Uterus (tissue), 3 donors: ENCODE measurements at regions not wholly inside any gene's neighbourhood (a gene's known extent, or its start where the extent isn't known, plus 50 kb on each side); places are given as distances from the start of the nearest gene placed in this dataset.

Experiments used
- DNase-seq, 2 donors: peaks; one replicate each; pipeline ENCODE4 v3.0.0-alpha.2; 2019 to 2020
- H3K27ac ChIP-seq, 2 donors: fragments of 200-600 bp; sonication (generic); 1 replicate in 1 of 2; 2 replicates in 1 of 2; pipeline ENCODE4 v1.5.1; 2016 to 2018
- H3K27me3 ChIP-seq, 2 donors: fragments of 200-600 bp; sonication (generic); one replicate each; pipeline ENCODE4 v1.5.1; 2018 to 2019; ENCODE audit warnings: control low read depth in 1 of 2
- H3K36me3 ChIP-seq, 2 donors: fragments of 200-600 bp; sonication (generic); one replicate each; pipeline ENCODE4 v1.5.1; 2019; ENCODE audit warnings: control low read depth in 1 of 2
- H3K4me1 ChIP-seq, 2 donors: fragments of 200-600 bp; sonication (generic); one replicate each; pipeline ENCODE4 v1.5.1; 2018 to 2019; ENCODE audit warnings: control low read depth in 1 of 2
- H3K4me3 ChIP-seq, 2 donors: fragments of 200-600 bp; sonication (generic); 1 replicate in 1 of 2; 2 replicates in 1 of 2; pipeline ENCODE4 v1.5.1; 2018 to 2019; ENCODE audit warnings: mild to moderate bottlenecking in 1 of 2
- H3K9me3 ChIP-seq, 2 donors: fragments of 200-600 bp; sonication (generic); one replicate each; pipeline ENCODE4 v1.5.1; 2019; ENCODE audit warnings: control low read depth in 1 of 2
- POLR2A ChIP-seq, 2 donors: fragments of 450-650 bp; IDR thresholded peaks; one replicate each; pipeline ENCODE4 v1.6.1; 2016; ENCODE audit warnings: antibody characterized with exemption in 2 of 2, mild to moderate bottlenecking in 1 of 2, moderate library complexity in 1 of 2
- intact Hi-C: fragments of 100-400 bp; cut with DNase I; formaldehyde crosslinking; loops from one replicate; pipeline ENCODE4 v1.15.1; 2023; ENCODE audit warnings: low total_unique reads
- TF ChIP-seq, protein P1 (sequence below), 4 experiments: fragments of 200-600 bp in 2 of 4; fragments of 450-650 bp in 2 of 4; sonication (generic) in 2 of 4; IDR thresholded peaks; one replicate each; pipeline ENCODE4 v1.5.1; 2016 to 2019; ENCODE audit warnings: antibody characterized with exemption in 4 of 4, mild to moderate bottlenecking in 2 of 4, moderate library complexity in 1 of 4
- donor health status: DM: yes; HTN: yes; CAD: no.

- intact Hi-C loops, result no loop called here
- DNase-seq, result no peak
- H3K27ac ChIP-seq, result no peak overlapping the region
- TF ChIP-seq, protein P1, sequence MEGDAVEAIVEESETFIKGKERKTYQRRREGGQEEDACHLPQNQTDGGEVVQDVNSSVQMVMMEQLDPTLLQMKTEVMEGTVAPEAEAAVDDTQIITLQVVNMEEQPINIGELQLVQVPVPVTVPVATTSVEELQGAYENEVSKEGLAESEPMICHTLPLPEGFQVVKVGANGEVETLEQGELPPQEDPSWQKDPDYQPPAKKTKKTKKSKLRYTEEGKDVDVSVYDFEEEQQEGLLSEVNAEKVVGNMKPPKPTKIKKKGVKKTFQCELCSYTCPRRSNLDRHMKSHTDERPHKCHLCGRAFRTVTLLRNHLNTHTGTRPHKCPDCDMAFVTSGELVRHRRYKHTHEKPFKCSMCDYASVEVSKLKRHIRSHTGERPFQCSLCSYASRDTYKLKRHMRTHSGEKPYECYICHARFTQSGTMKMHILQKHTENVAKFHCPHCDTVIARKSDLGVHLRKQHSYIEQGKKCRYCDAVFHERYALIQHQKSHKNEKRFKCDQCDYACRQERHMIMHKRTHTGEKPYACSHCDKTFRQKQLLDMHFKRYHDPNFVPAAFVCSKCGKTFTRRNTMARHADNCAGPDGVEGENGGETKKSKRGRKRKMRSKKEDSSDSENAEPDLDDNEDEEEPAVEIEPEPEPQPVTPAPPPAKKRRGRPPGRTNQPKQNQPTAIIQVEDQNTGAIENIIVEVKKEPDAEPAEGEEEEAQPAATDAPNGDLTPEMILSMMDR (IDR thresholded peaks at IDR 0.05), result no peak
- no peak for TF ChIP-seq POLR2A (IDR thresholded peaks at IDR 0.05)
- H3K27me3 ChIP-seq, result no peaks in the 10 kb centered on the region
- no peak overlapping the region for H3K4me3 ChIP-seq
- H3K36me3 ChIP-seq, result no peaks in the 10 kb centered on the region
- H3K4me1 ChIP-seq, result no peaks in the 10 kb centered on the region
- H3K9me3 ChIP-seq, result no peaks in the 10 kb centered on the region
Observed at GRCh38 chr2:3914241-3914640, 210.9 kb downstream of the DCDC2C start.

- intact Hi-C loops, result no loop called here
- Histone ChIP-seq H3K4me1 (no peaks in the 10 kb centered on the region), H3K36me3 (no peaks in the 10 kb centered on the region), H3K27ac (no peak overlapping the region), H3K9me3 (no peaks in the 10 kb centered on the region), H3K27me3 (no peaks in the 10 kb centered on the region), H3K4me3 (no peak overlapping the region)
- DNase-seq, result no peak
- TF ChIP-seq POLR2A (IDR thresholded peaks at IDR 0.05), result no peak
- TF ChIP-seq, protein P1 (IDR thresholded peaks at IDR 0.05), result no peak
Observed at GRCh38 chr2:3927031-3927430, 223.7 kb downstream of the DCDC2C start.

GRCh38 chr2:3929374-3929773 lies 226.0 kb downstream of the DCDC2C start:
- intact Hi-C loops, result no loop called here
- Histone ChIP-seq H3K27ac (no peak overlapping the region), H3K9me3 (no peaks in the 10 kb centered on the region), H3K4me3 (no peak overlapping the region), H3K36me3 (no peaks in the 10 kb centered on the region), H3K27me3 (no peaks in the 10 kb centered on the region), H3K4me1 (no peaks in the 10 kb centered on the region)
- TF ChIP-seq, protein P1 (IDR thresholded peaks at IDR 0.05), result no peak
- TF ChIP-seq POLR2A (IDR thresholded peaks at IDR 0.05), result no peak
- no peak for DNase-seq

DNA sequence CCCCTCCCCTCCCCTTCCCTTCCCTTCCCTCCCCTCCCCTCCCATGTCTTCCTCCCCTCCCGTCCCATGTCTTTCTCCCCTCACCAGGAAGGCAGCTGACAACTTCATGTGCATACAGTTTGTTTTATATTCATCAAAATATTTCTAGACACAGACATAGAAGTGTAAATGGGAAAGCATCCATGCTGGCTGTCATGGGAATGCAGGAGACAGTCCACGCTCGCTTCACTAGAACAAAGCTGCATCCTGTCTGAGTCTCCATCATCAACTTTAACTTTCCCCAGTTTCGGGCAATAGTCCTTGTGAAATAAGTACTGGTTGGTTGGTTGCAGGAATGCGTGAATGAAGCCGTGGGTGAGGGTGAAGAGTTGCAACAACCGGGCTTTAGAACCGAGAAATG lies 226.9 kb downstream of the DCDC2C start:
- intact Hi-C loops, result no loop called here
- H3K27ac ChIP-seq, result no peak overlapping the region
- TF ChIP-seq, protein P1 (IDR thresholded peaks at IDR 0.05), result no peak
- no peak for TF ChIP-seq POLR2A (IDR thresholded peaks at IDR 0.05)
- H3K9me3 ChIP-seq, result no peaks in the 10 kb centered on the region
- no peaks in the 10 kb centered on the region for H3K27me3 ChIP-seq
- DNase-seq, result no peak
- H3K4me3 ChIP-seq, result no peak overlapping the region
- H3K36me3 ChIP-seq, result no peaks in the 10 kb centered on the region
- H3K4me1 ChIP-seq, result no peaks in the 10 kb centered on the region

DNA sequence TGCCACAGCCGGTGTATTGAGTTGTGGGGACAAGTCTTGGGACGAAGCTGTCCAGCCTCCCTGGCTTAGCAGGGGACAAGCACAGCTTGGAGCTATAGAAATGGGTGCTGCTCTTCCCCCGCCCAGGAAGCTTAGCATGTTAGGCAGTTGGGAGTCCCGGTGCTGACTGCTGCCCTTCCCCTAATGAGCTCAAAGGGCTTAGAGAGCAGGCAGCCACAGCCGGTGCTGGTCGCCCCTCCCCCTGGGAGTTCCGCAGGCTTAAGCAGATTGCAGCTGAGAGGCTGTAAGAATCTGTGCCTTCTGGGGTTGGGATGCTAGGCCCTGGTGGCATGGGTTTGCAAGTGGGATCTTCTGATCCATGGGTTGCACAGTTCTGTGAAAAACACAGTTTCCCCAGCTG lies 237.3 kb downstream of the DCDC2C start:
- DNase-seq, result no peak
- Histone ChIP-seq H3K27me3 (no peaks in the 10 kb centered on the region), H3K36me3 (no peaks in the 10 kb centered on the region), H3K4me3 (no peak overlapping the region), H3K9me3 (no peaks in the 10 kb centered on the region), H3K27ac (no peak overlapping the region), H3K4me1 (no peaks in the 10 kb centered on the region)
- TF ChIP-seq POLR2A (IDR thresholded peaks at IDR 0.05), result no peak
- TF ChIP-seq, protein P1 (IDR thresholded peaks at IDR 0.05), result no peak
- intact Hi-C loops, result no loop called here
